ENCODE measurements at regions not wholly inside any gene's neighbourhood (a gene's known extent, or its start where the extent isn't known, plus 50 kb on each side); places are given as distances from the start of the nearest gene placed in this dataset.
"Not testable (repeated sequence)": the region's sequence is repeated elsewhere in the genome, so short reads cannot be mapped to it uniquely, and the experiment has no call there.

DNA sequence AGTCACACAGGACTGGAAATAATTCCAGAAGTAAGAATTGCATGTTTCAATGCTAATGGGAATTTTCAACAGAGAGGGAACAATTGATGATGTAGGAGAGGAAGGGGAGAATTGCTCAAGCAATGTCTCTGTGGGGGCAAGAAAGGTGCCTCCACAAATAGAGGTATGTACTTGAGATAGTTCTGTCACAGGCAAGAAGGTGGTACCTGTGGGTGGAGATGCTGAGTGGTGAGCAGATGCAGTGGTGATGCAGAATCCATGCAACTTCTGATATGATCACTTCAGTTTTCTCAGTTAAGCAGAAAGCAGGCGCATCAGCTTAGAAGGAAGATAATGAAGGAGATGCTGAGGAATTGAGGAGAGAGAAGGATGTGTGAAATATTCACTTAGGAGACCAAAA, 55.1 kb upstream of the SEC24B start:
- DNase-seq, result no peak

- DNase-seq, result no peak
Measured at GRCh38 chr4:109378076-109378475, 55.5 kb upstream of the SEC24B start.

DNA sequence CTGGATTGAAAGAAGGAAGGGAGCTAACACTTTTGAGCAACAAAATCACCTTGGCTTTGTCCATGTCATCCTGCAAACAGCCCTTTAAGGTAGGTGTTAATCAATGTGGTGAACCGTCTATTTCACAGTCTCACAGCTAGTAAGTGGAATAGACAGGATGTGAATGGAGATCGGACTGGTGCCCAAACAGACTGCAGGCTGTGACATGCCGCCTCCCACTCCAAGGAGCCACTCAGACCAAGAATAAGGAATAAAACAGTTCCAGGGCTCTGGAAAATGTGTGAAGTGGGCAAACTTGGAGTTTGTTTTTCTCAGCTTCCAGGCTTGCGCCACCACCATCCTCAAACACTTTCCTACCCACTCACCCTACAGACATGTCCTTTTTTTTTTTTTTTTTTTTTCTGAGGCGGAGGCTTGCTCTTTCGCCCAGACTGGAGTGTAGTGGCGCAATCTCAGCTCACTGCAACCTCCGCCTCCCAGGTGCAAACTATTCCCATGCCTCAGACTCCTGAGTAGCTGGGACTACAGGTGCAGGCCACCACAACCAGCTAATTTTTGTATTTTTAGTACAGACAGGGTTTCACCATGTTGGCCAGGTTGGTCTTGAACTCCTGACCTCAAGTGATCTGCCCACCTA, 57.7 kb upstream of the SEC24B start:
- DNase-seq, result no peak

- DNase-seq, result no peak
Measured at GRCh38 chr4:109368661-109369060, 65.0 kb upstream of the SEC24B start.

DNA sequence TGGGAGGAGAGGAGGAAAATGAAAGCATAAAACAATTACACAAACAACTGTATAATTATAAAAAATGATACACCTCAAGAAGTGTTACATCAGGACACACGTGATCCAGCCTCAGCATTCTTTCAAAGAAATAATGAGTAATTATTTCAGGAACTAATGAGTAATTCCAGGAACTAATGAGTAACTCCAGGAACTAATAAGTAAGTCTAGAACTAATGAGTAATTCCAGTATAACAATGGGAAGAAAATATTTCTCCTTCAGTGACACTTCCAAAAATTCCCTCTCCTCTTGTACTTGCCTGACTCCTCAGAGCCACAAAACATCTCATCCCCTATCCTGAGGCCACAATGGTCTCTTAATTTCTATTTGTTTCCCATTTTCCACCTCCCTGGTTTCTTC, 63.5 kb upstream of the COL25A1 start:
- DNase-seq, result no peak

GRCh38 chr4:109365297-109365696, 62.8 kb upstream of the COL25A1 start:
- DNase-seq, result not testable (repeated sequence)

DNA sequence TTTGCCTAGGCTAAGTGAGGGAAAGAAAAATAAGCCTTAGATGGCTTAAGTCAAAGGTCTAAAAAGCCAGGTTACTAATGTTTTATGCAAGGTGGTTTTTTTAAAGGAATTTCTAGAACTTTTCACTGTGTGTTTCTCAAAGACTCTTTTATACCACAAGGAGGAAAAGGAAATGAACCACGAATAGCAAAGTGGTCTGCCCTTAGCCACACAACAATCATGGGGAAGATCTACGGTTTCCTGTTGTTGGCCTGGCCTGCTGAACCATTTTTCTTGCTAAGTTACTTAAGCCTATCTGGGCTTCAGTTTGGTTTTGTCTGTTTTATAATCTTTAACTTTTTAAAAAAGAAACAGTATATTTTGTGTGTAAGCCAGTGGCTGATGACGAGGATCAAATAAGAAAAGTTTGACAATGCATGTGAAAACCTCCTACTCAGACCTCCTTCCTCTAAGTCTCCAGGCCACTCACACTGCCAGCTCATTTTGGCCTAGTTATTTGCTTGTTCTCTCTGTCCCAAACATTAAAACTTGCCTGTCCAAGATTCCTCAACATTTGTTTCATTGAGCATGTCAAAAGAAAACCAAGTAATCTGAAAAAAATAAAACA, 56.7 kb upstream of the COL25A1 start:
- DNase-seq, result peak; percentile 36

GRCh38 chr4:109355835-109356234, 53.4 kb upstream of the COL25A1 start:
- no peak for DNase-seq

DNA sequence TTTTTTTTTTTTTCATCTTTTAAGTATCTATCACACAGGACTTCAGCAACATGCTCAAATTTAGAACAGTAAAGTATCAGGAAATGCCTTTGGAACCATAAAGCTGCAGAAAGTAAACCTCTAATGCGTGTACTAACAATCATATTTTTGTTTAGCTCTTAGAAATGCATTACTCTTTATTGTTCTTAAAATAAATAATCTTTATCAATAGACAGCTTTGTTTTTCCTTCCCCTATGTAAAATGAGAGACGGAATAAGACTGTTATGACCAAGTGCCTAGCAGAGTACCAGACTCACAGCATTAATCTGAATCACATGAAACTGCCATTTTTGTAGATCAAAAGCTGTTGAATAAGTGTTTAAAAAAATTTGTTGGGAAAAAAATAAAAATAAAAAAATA, 50.5 kb upstream of the COL25A1 start:
- DNase-seq, result no peak
